ENCODE measurements at regions not wholly inside any gene's neighbourhood (a gene's known extent, or its start where the extent isn't known, plus 50 kb on each side); places are given as distances from the start of the nearest gene placed in this dataset.

- no peak for TF ChIP-seq CTCF (IDR thresholded peaks at IDR 0.05)
- no peak for TF ChIP-seq POLR2A (IDR thresholded peaks at IDR 0.05)
- TF ChIP-seq POLR2AphosphoS5 (IDR thresholded peaks at IDR 0.05), result no peak
These were observed 985.4 kb downstream of the TBC1D32 start for GRCh38 chr6:120348926-120349325.

Data from gastroesophageal sphincter (tissue), 3 donors.